Sciatic nerve (tissue), 2 donors: ENCODE measurements at regions not wholly inside any gene's neighbourhood (a gene's known extent, or its start where the extent isn't known, plus 50 kb on each side); places are given as distances from the start of the nearest gene placed in this dataset.
"Not testable (repeated sequence)": the region's sequence is repeated elsewhere in the genome, so short reads cannot be mapped to it uniquely, and the experiment has no call there.

Source experiments
- ATAC-seq: fragments of 200-7000 bp; cut with Tn5 transposase; one replicate; pipeline ENCODE4 v1.9.1; 2020; ENCODE audit warnings: mild to moderate bottlenecking, moderate library complexity
- DNase-seq: peaks from one replicate; pipeline ENCODE4 v3.0.0-alpha.2; 2020; ENCODE audit warnings: low spot score
- intact Hi-C: fragments of 100-400 bp; cut with DNase I; formaldehyde crosslinking; loops from one replicate; pipeline ENCODE4 v1.14.2; 2022
- donor health status: DM: no; HTN: no; CAD: no.
- donor health status: DM: no; HTN: no; CAD: no.

DNA sequence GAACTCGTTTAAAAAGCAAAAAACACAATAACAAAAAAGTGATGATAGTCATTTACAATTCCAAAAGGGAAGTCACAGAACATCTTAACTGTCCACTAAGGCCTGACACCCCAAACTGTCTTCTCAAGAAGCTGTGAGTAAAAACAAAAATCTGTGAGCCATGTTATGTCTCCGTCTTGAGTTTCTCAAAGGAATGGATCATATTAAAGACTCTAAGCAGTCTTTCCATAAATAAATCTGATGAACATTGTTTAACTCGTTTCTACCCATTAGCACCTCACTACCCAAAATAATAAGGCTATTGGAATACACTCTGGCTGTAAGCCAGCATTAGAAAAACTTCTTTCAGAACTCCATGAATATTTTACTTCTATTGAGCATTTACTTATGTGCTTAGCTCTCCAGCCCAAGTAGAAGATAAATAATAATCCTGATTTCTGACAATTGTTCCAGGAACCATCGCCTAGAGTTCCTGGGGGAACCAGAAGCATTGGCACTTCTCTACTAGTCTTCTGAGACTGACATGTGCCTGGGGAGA, 396.0 kb downstream of the STK39 start:
- intact Hi-C loops = no loop called here
- DNase-seq = no peak
- no peak for ATAC-seq

GRCh38 chr2:167844714-167845530, 402.5 kb downstream of the STK39 start:
- no peak for ATAC-seq
- DNase-seq = no peak
- intact Hi-C loops = no loop called here

DNA sequence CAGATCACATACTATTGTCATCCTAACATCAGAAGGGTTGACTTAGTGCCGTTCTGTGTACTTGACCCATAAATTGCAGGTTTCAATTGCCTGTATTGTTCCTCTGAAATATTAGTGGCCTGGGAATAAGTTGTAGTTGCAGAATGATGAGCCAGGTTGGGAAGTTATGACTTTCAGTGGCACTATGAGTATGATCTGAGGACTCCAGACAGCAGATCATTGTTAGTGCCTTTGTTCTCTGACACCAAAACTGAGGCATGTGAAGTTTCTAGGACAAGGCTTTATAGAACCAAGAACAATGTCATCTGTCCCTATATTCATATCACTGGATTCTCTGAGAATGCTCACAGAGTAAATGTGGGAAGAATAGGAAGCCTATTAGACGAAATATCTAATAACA, 403.7 kb downstream of the STK39 start:
- ATAC-seq = no peak
- no peak for DNase-seq
- intact Hi-C loops = no loop called here

GRCh38 chr2:167843217-167843616, 404.2 kb downstream of the STK39 start:
- intact Hi-C loops = no loop called here
- ATAC-seq (no peak), DNase-seq (no peak)

GRCh38 chr2:167842047-167842446, 405.3 kb downstream of the STK39 start:
- no peak for DNase-seq
- ATAC-seq = no peak
- intact Hi-C loops = no loop called here

DNA sequence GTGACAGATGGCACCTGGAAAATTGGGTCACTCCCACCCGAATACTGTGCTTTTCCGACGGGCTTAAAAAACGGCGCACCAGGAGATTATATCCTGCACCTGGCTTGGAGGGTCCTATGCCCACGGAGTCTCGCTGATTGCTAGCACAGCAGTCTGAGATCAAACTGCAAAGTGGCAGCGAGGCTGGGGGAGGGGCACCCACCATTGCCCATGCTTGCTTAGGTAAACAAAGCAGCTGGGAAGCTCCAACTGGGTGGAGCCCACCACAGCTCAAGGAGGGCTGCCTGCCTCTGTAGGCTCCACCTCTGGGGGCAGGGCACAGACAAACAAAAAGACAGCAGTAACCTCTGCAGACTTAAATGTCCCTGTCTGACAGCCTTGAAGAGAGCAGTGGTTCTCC, 412.1 kb downstream of the STK39 start:
- DNase-seq, intact Hi-C loops, ATAC-seq: not testable (repeated sequence)

GRCh38 chr2:167834707-167835106, 412.7 kb downstream of the STK39 start:
- no peak for ATAC-seq
- intact Hi-C loops = no loop called here
- no peak for DNase-seq

- DNase-seq (no peak), ATAC-seq (no peak)
- intact Hi-C loops = no loop called here
Measured at GRCh38 chr2:167833294-167833693, 414.1 kb downstream of the STK39 start.

- intact Hi-C loops = no loop called here
- DNase-seq (no peak), ATAC-seq (no peak)
Measured at GRCh38 chr2:167832868-167833287, 414.5 kb downstream of the STK39 start.

DNA sequence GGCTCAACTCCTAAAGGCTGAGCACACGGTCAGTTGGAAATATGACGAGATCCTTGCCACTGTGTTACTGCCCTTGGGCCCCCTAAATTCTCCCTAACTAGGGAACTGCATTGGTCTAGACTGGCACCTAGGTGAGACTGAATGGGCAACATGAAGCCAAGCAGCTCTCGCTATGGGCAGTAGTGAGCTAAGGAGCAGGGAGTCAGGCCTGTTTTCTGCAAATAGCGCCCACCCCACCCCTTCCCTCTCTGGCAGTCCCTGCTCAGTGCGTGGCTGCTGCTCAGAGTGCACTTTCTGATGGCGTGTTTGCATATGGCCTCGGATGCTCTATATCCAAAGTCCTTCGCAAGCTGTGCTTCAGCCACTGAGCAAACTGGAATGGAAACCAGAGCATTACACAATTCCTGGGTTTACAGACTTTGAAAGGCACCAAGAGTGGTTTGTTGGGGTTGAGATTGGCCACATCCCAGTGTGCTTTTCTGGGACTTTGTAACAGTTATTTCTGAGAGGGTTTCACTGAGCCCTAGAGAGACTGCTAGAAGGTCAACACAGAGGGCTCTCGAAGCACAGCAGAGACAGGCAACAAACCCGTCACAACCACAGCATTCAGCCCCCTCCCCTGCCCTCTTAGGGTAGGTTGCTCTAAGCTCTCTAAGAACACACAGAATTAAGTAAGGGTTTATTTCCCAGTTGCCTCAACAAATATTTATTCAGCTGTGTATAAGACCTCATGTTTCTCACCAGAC, 419.9 kb downstream of the STK39 start:
- ATAC-seq (peak; percentile 87), DNase-seq (no peak)
- intact Hi-C loops = no loop called here

DNA sequence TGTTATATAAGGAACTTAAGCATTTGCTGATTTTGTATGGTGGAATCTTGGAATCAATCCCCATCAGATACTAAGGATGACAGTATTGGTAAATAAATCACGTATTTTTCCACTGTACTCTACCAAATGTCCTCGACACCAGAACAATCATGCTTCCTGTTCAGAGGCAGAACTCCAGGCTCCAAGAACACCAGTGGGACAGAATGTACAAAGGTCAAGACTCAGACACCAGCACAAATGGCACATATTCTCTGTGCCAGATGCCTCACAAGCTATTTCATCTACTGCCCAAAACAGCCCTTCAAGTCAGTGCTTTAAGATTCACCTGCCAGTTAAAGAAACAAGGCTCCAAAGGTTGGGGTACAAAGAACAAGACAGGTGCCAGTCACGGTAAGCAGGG, 420.5 kb downstream of the STK39 start:
- DNase-seq (no peak), ATAC-seq (no peak)
- intact Hi-C loops = no loop called here

GRCh38 chr2:167825664-167826063, 421.7 kb downstream of the STK39 start:
- DNase-seq (no peak), ATAC-seq (no peak)
- intact Hi-C loops = no loop called here

GRCh38 chr2:167822690-167823465, 424.5 kb downstream of the STK39 start:
- DNase-seq (no peak), ATAC-seq (no peak)
- intact Hi-C loops = no loop called here

DNA sequence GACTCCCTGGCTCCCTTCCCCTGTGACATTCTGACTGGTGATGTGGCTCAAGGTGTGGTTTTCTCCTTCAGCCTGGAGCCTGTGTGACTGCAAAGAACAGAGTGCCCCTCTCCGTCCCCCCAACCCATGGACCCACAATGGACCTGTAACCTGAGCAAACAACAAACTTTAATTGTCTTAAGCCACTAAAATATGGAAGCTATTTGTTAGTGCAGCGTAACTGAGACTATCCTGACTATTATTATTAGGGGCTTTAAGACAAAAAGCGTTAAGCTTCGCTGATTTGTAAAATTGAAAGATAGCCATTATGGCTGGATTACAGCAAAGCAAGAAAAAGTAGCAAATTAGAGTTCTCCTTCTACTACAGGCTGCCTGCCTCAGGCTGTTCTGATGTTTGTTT, 426.9 kb downstream of the STK39 start:
- ATAC-seq (no peak), DNase-seq (no peak)
- intact Hi-C loops = no loop called here

GRCh38 chr2:167818521-167818920, 428.9 kb downstream of the STK39 start:
- ATAC-seq (no peak), DNase-seq (no peak)
- intact Hi-C loops = no loop called here

GRCh38 chr2:167817908-167818307, 429.5 kb downstream of the STK39 start:
- intact Hi-C loops = no loop called here
- ATAC-seq = no peak
- DNase-seq = no peak

GRCh38 chr2:167817422-167817821, 430.0 kb downstream of the STK39 start:
- no peak for ATAC-seq
- intact Hi-C loops = no loop called here
- no peak for DNase-seq

GRCh38 chr2:167816874-167817290, 430.5 kb downstream of the STK39 start:
- ATAC-seq = no peak
- intact Hi-C loops = no loop called here
- DNase-seq = no peak

- DNase-seq (no peak), ATAC-seq (peak; percentile 52)
- intact Hi-C loops = no loop called here
Measured at GRCh38 chr2:167814881-167815718, 432.3 kb downstream of the STK39 start.
